ENCODE measurements at regions not wholly inside any gene's neighbourhood (a gene's known extent, or its start where the extent isn't known, plus 50 kb on each side); places are given as distances from the start of the nearest gene placed in this dataset.
A peak's percentile ranks its signal among the peaks of the same experiment; 100 is the strongest.

- no peak for DNase-seq
Observed at GRCh38 chr2:51505533-51505932, 473.6 kb upstream of the NRXN1 start.

- no peak for DNase-seq
Observed at GRCh38 chr2:51490576-51491234, 458.8 kb upstream of the NRXN1 start.

GRCh38 chr2:51484605-51485004 is 452.7 kb upstream of the NRXN1 start:
- no peak for DNase-seq

- no peak for DNase-seq
Observed at GRCh38 chr2:51483720-51484119, 451.8 kb upstream of the NRXN1 start.

GRCh38 chr2:51472783-51473182 is 440.9 kb upstream of the NRXN1 start:
- no peak for DNase-seq

GRCh38 chr2:51472300-51472699 is 440.4 kb upstream of the NRXN1 start:
- no peak for DNase-seq

GRCh38 chr2:51469102-51469501 is 437.2 kb upstream of the NRXN1 start:
- no peak for DNase-seq

GRCh38 chr2:51465326-51465725 is 433.4 kb upstream of the NRXN1 start:
- DNase-seq = no peak

GRCh38 chr2:51454177-51454576 is 422.2 kb upstream of the NRXN1 start:
- no peak for DNase-seq

- no peak for DNase-seq
Observed at GRCh38 chr2:51448911-51449310, 417.0 kb upstream of the NRXN1 start.

- DNase-seq = no peak
Observed at GRCh38 chr2:51441786-51442185, 409.9 kb upstream of the NRXN1 start.

- DNase-seq = no peak
Observed at GRCh38 chr2:51424418-51424817, 392.5 kb upstream of the NRXN1 start.

GRCh38 chr2:51420511-51420910 is 388.6 kb upstream of the NRXN1 start:
- no peak for DNase-seq

GRCh38 chr2:51413726-51414125 is 381.8 kb upstream of the NRXN1 start:
- no peak for DNase-seq

GRCh38 chr2:51410331-51410730 is 378.4 kb upstream of the NRXN1 start:
- DNase-seq = peak; percentile 8

- no peak for DNase-seq
Observed at GRCh38 chr2:51409920-51410319, 378.0 kb upstream of the NRXN1 start.

- DNase-seq = no peak
Observed at GRCh38 chr2:51404226-51404625, 372.3 kb upstream of the NRXN1 start.

GRCh38 chr2:51401546-51401945 is 369.6 kb upstream of the NRXN1 start:
- DNase-seq = no peak

- DNase-seq = no peak
Observed at GRCh38 chr2:51387235-51387634, 355.3 kb upstream of the NRXN1 start.

- DNase-seq = no peak
Observed at GRCh38 chr2:51379997-51380396, 348.1 kb upstream of the NRXN1 start.

- no peak for DNase-seq
Observed at GRCh38 chr2:51368250-51368649, 336.3 kb upstream of the NRXN1 start.

GRCh38 chr2:51350100-51350499 is 318.2 kb upstream of the NRXN1 start:
- no peak for DNase-seq

- DNase-seq = no peak
Observed at GRCh38 chr2:51344886-51345285, 313.0 kb upstream of the NRXN1 start.

All from muscle of arm (tissue), 1 donor.